Keratinocyte (primary cell): ENCODE measurements at regions not wholly inside any gene's neighbourhood (a gene's known extent, or its start where the extent isn't known, plus 50 kb on each side); places are given as distances from the start of the nearest gene placed in this dataset.

ENCODE experiments used
- CTCF ChIP-seq, 3 experiments: IDR thresholded peaks in 1 of 3; conservative IDR thresholded peaks in 1 of 3; optimal IDR thresholded peaks in 1 of 3; 2 replicates in 2 of 3; 3 replicates in 1 of 3; pipeline versions ENCODE3 to v1.5.1; 2011; ENCODE audit warnings: low read length in 3 of 3, mild to moderate bottlenecking in 3 of 3, moderate library complexity in 2 of 3, control low read depth in 1 of 3, inconsistent platforms in 1 of 3; ENCODE audit not compliant: insufficient read depth in 2 of 3; ENCODE audit errors: extremely low read depth in 1 of 3
- EZH2 ChIP-seq: IDR thresholded peaks from one replicate; pipeline ENCODE4 v1.6.1; 2012; ENCODE audit warnings: inconsistent platforms, mild to moderate bottlenecking, low read length, moderate library complexity

GRCh38 chr19:30881281-30881680 lies 468.0 kb downstream of the TSHZ3 start:
- TF ChIP-seq CTCF (optimal IDR thresholded peaks at IDR 0.05 in 1 of 3, IDR thresholded peaks at IDR 0.05 in 1 of 3, conservative IDR thresholded peaks at IDR 0.05 in 1 of 3; ENCODE audit: extremely low read depth in 1 of 3, insufficient read depth in 2 of 3, low read length in 3 of 3), result no peak
- TF ChIP-seq EZH2, result no peak
